ENCODE measurements at regions not wholly inside any gene's neighbourhood (a gene's known extent, or its start where the extent isn't known, plus 50 kb on each side); places are given as distances from the start of the nearest gene placed in this dataset.

GRCh38 chr11:25793637-25794036, 538.3 kb upstream of the ANO3 start (continued):
- TF ChIP-seq REST (IDR thresholded peaks at IDR 0.05; ENCODE audit: low read depth, low read length) (no peak), EZH2phosphoT487 (IDR thresholded peaks at IDR 0.05; ENCODE audit: borderline replicate concordance, low read depth) (no peak), TEAD4 (IDR thresholded peaks at IDR 0.05; ENCODE audit: borderline replicate concordance, insufficient read depth) (no peak), MEF2A (IDR thresholded peaks at IDR 0.05; ENCODE audit: borderline replicate concordance, low read depth) (no peak)
- TF ChIP-seq, protein P1, sequence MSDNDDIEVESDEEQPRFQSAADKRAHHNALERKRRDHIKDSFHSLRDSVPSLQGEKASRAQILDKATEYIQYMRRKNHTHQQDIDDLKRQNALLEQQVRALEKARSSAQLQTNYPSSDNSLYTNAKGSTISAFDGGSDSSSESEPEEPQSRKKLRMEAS (IDR thresholded peaks at IDR 0.05; ENCODE audit: low read depth) = no peak

- no peaks in the 10 kb centered on the region for H3K79me2 ChIP-seq (ENCODE audit: insufficient read depth)
- ChIA-PET CTCF (interaction anchor here (0.6 kb wide), 1 partner anchor 1873 kb away, joined by 3 read pairs; no protein-coding TSS in a partner anchor), POLR2A (no interaction called here)
- H3K27me3 ChIP-seq (ENCODE audit: insufficient read depth) = no peaks in the 10 kb centered on the region
- H3K9me3 ChIP-seq = no peaks in the 10 kb centered on the region
- no peak overlapping the region for H3K4me2 ChIP-seq
- H3K27ac ChIP-seq (ENCODE audit: low read depth in 2 of 2, low read length in 1 of 2) = no peak overlapping the region
- H3K4me3 ChIP-seq (ENCODE audit: low read depth in 2 of 2, low read length in 1 of 2) = no peak overlapping the region
- no peak overlapping the region for H3K9ac ChIP-seq
- H3K9me2 ChIP-seq = no peaks in the 10 kb centered on the region
- no peaks in the 10 kb centered on the region for H4K20me1 ChIP-seq (ENCODE audit: insufficient read depth)
- no peak for TF ChIP-seq RFX5 (IDR thresholded peaks at IDR 0.05; ENCODE audit: low read length)
- TF ChIP-seq EZH2phosphoT487 (IDR thresholded peaks at IDR 0.05; ENCODE audit: borderline replicate concordance, low read depth) = no peak
- TF ChIP-seq CHD2 (IDR thresholded peaks at IDR 0.05; ENCODE audit: low read length, partially characterized antibody) = no peak
- no peak for TF ChIP-seq TCF12 (IDR thresholded peaks at IDR 0.05)
- TF ChIP-seq MEF2A (IDR thresholded peaks at IDR 0.05; ENCODE audit: borderline replicate concordance, low read depth) = no peak
- TF ChIP-seq, protein P1 (IDR thresholded peaks at IDR 0.05; ENCODE audit: low read depth) = no peak
- no peak for TF ChIP-seq FOSL2 (IDR thresholded peaks at IDR 0.05; ENCODE audit: borderline replicate concordance, low read depth)
- no peak for TF ChIP-seq RXRA (IDR thresholded peaks at IDR 0.05; ENCODE audit: borderline replicate concordance, low read depth)
- TF ChIP-seq EP300 (IDR thresholded peaks at IDR 0.05; ENCODE audit: borderline replicate concordance in 1 of 2, low read depth in 1 of 2, low read length in 1 of 2) = no peak
- no peak overlapping the region for H2AFZ ChIP-seq (ENCODE audit: low read depth)
- H3K36me3 ChIP-seq (replicated peaks in 1 of 2; ENCODE audit: control insufficient read depth in 1 of 2, insufficient read depth in 2 of 2, low read length in 1 of 2) = no peaks in the 10 kb centered on the region
- no peaks in the 10 kb centered on the region for H3F3A ChIP-seq (replicated peaks; ENCODE audit: insufficient read depth)
- WGBS (ENCODE audit: low lambda C conversion rate) = no CpG with 5 or more reads among the region's 1 CpG
- DNase-seq = no peak
- H3K4me1 ChIP-seq (ENCODE audit: control insufficient read depth in 1 of 2, insufficient read depth in 2 of 2, low read depth in 1 of 2, low read length in 1 of 2) = no peaks in the 10 kb centered on the region
Observed at GRCh38 chr11:25794804-25795203, 537.1 kb upstream of the ANO3 start.

GRCh38 chr11:25816411-25816810, 515.5 kb upstream of the ANO3 start:
- Histone ChIP-seq H3K27me3 (ENCODE audit: insufficient read depth) (no peaks in the 10 kb centered on the region), H3F3A (replicated peaks; ENCODE audit: insufficient read depth) (no peaks in the 10 kb centered on the region), H3K4me1 (ENCODE audit: control insufficient read depth in 1 of 2, insufficient read depth in 2 of 2, low read depth in 1 of 2, low read length in 1 of 2) (no peaks in the 10 kb centered on the region), H3K9me3 (no peaks in the 10 kb centered on the region), H3K9ac (no peak overlapping the region), H3K27ac (ENCODE audit: low read depth in 2 of 2, low read length in 1 of 2) (no peak overlapping the region), H3K36me3 (replicated peaks in 1 of 2; ENCODE audit: control insufficient read depth in 1 of 2, insufficient read depth in 2 of 2, low read length in 1 of 2) (no peaks in the 10 kb centered on the region), H3K9me2 (no peaks in the 10 kb centered on the region), H3K4me3 (ENCODE audit: low read depth in 2 of 2, low read length in 1 of 2) (no peak overlapping the region), H4K20me1 (ENCODE audit: insufficient read depth) (no peaks in the 10 kb centered on the region), H3K79me2 (ENCODE audit: insufficient read depth) (no peaks in the 10 kb centered on the region), H3K4me2 (no peak overlapping the region), H2AFZ (ENCODE audit: low read depth) (no peak overlapping the region)
- 52% methylated on average over 3 of the region's 3 CpGs for WGBS (ENCODE audit: low lambda C conversion rate)
- ChIA-PET POLR2A (no interaction called here), CTCF (no interaction called here)
- DNase-seq = no peak
- TF ChIP-seq GABPA (IDR thresholded peaks at IDR 0.05; ENCODE audit: low read depth) (no peak), GATA2 (CRISPR knock-in tag; IDR thresholded peaks at IDR 0.05) (no peak), USF1 (IDR thresholded peaks at IDR 0.05; ENCODE audit: borderline replicate concordance, low read depth) (no peak), FOXJ3 (CRISPR knock-in tag; IDR thresholded peaks at IDR 0.05) (no peak), FOXM1 (IDR thresholded peaks at IDR 0.05; ENCODE audit: low read depth) (no peak), MXI1 (IDR thresholded peaks at IDR 0.05; ENCODE audit: low read depth, low read length) (no peak), RFX5 (IDR thresholded peaks at IDR 0.05; ENCODE audit: low read length) (no peak), CHD2 (IDR thresholded peaks at IDR 0.05; ENCODE audit: low read length, partially characterized antibody) (no peak), NRF1 (IDR thresholded peaks at IDR 0.05; ENCODE audit: low read depth, low read length) (no peak), RCOR1 (IDR thresholded peaks at IDR 0.05; ENCODE audit: low read length) (no peak), SIN3A (IDR thresholded peaks at IDR 0.05; ENCODE audit: borderline replicate concordance, low read depth, low read length) (no peak), EZH2phosphoT487 (IDR thresholded peaks at IDR 0.05; ENCODE audit: borderline replicate concordance, low read depth) (no peak), RAD21 (IDR thresholded peaks at IDR 0.05; ENCODE audit: low read length) (no peak)

Measured in SK-N-SH (cell line).